HG02678 (cell line): ENCODE measurements at regions not wholly inside any gene's neighbourhood (a gene's known extent, or its start where the extent isn't known, plus 50 kb on each side); places are given as distances from the start of the nearest gene placed in this dataset.

ENCODE experiments used
- ATAC-seq: cut with Tn5 transposase; IDR thresholded peaks from one replicate; pipeline ENCODE4 v1.9.1; 2021; ENCODE audit warnings: mild to moderate bottlenecking, moderate library complexity; ENCODE audit not compliant: unreplicated experiment

DNA sequence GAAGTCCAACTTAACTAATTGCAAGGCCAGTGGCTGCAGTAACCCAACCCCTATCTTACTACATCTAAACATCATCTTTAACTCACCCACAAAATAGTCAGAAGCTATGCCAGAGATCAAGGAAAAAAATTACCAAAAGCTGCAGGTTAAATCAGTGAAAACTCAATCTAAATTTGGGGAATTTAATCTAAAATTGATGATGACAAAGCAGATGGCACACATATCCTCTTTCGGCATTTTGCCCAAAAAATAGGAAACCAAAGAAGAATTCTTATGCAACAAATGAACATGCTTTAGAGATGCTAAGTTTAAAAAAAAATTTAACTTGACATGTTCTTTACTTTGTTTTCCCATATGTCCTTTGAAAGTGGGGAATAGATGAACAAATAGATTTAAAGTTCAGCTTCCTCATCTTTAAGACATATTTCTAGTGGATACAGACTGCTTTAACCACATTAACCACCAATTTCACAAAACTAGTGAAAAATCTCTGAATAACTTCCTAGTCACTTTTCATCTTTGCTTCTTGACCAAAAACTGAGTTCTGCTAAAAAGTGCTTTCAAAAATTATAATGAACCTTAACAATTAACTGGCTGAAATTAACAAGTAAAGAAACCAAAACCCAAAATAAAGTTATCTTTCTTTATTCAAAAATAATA, 74.3 kb upstream of the CCDC150 start:
- no peak for ATAC-seq

DNA sequence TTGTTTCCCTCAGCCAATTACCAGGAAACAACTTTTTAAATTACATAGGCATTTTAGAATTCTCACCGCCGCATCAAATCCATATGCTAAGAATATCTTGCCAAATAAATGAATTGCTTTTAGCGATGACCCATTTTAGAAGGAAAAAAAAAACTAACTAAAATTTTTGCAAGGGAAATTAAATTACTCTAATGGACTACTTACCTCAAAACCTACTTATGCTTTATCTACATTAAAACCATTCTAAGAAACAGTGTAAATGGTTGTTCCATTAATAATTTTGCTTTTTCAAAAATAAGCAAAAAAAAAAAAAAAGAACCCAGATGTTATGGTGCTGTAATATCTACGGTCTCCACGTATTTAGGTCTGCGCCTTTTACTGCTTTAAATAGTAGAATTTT, 73.5 kb upstream of the CCDC150 start:
- ATAC-seq: no peak

DNA sequence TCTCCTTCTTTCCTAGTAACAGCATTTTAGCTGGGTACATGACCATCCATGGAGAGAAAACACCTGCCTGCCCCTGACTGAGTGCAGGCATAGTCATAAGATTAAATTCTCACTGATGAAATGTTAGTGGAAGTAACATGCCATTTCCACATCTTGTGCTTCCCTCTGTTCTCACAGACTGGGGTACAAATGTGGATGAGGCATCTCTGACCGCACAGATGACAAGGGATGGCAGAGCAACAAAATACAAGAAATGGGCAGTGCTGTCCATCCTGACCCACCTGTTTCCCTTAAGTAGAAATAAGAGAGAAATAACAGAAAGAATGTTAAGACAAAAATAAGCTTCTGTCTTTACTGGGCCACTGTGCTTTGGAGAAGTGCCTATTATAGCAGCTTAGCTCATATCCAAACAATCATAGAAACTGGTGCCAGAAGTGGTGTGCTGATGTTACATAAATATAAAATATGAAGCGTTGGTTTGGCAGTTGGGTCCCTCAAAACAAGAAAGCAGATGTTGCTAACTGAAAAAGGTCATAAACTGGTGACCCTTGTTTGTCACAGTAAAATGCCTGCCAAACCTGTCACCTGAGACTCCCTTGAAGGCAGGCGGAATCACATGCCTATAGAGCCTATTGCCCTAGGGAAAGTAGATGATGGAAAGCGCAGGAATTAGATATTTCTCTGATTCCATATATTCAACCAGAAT, 72.4 kb upstream of the CCDC150 start:
- ATAC-seq: no peak

DNA sequence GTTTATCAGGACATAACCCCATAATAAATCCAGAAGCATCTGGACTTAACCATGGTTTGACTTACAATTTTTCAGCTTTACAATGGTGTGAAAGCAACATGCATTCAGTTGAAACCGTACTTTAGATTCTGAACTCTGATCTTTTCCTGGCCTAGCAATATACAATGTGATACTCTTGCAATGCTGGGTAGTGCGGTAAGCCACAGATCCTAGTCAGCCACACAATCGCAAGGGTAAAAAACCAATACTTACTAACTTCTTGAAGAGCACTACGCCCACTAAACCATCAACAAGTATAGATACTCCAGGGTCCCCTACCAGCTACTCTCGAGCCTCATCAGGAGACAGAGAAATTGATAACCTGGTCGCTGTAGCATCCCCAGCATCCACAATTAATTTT, 71.0 kb upstream of the CCDC150 start:
- ATAC-seq: no peak

DNA sequence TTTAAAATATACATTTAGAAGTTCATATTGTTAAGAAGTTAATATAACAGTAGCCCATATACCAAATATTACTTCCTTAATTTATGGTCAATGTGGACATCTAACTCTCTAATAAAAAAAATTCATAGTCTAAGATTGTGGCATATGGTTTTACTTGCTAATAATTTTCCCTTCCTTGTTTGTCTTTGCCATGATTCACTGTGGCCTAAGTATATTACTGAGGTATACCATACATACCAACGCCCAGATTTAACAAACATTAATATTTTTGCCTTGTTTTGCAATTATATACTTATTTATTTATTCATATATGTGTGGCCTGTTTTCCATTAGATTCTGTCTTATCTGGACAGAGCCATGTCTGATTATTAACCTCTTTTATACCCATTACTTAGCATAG, 54.6 kb upstream of the CCDC150 start:
- no peak for ATAC-seq

DNA sequence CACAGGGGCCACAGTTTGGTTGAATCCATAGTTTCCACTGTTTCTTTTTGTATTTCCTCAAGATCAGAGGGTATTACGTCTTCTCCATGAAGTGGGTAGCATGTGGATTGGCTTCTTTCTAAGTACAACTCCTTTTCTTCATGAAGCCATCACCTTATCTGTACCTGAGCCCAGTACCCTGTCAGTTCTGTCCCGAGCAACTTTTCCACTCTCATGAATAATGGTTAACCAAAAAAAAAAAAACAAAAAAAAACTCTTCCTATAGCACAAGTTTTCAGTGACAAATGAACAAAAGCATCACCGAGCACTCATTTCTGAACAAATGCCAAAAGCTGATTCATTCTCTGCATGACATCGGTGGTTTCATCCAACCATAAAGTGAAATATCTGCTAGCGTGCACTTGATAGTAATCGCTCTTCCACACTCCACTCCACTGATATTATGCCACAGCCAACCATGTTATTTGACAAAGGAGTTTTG, 53.0 kb upstream of the CCDC150 start:
- no peak for ATAC-seq

DNA sequence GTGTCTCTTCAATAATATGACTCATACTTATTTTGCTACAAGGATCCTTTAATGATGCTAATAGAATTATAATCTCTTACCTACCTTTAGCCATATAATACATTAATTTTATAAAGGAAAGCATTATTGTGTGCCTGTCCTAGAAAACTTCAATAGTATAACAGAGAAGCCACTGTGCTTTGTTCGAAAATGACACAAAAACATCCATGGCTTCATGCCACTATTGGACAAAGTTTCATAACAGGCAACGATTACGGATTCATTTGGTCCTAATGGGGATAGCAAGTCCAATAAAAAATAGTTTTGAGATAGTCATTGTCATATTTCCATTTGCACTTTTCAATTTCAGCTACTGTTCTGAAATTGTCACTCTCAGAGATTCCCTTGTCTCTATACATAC, 52.5 kb upstream of the CCDC150 start:
- no peak for ATAC-seq

DNA sequence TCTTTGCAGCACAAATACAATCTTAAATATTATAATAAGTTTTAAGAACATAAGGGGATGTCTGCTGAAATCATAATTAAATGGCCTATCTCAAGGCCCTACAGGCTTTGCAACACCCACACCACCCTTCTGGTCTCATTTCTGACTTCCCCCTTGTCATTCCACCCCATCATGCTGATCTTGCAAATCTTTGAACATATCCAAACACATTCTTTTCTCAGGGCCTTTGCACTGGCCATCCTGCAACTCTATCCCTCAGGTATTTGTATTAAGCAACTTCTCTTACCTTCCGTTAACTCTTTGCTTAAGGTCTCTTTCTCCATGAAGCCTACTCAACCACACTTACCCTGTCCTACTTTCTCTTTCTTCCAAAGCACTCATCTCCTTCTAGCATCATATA, 51.8 kb upstream of the CCDC150 start:
- ATAC-seq: no peak

DNA sequence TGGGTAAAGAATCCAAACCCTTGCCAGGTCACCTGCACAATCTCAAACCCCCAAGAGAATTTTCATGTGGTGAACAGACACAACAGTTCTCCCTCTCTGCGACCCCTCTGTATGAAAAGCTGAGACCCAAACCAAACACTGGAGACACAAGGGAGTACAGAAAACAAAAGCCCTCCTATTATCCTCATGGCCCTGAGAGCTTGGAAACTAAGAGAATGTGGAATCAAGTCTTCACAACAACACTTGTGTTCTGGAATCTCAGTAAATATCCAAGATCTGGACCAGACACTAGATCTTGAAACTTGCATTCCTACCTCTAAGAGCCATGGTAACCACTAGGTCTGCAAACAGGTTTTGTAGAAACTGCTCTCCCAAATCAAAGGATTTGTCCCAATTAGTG, 50.1 kb upstream of the CCDC150 start:
- no peak for ATAC-seq
